IMR-90 (cell line): ENCODE measurements at regions not wholly inside any gene's neighbourhood (a gene's known extent, or its start where the extent isn't known, plus 50 kb on each side); places are given as distances from the start of the nearest gene placed in this dataset.

ENCODE experiments used
- ATAC-seq: fragments of 200-7000 bp; cut with Tn5 transposase; 2 replicates; pipeline ENCODE4 v1.9.1; 2020; ENCODE audit warnings: low read depth, mild to moderate bottlenecking, moderate library complexity
- BruUV-seq: library from RNA; stranded (reverse); fragments of 400-500 nt; replicated peaks from 2 replicates; lab custom pipeline; 2021; lab: Mats Ljungman, UMichigan
- CTCF ChIA-PET: fragments of 300-600 bp; formaldehyde crosslinking; extraction: SDS; loops from one replicate; lab custom pipeline; 2021; ENCODE audit warnings: antibody characterized with exemption; lab: Yijun Ruan, JAX
- POLR2A ChIA-PET: fragments of 300-600 bp; sonication (Branson Sonifier 250); formaldehyde crosslinking; loops from one replicate; lab custom pipeline; 2022; ENCODE audit warnings: antibody characterized with exemption; ENCODE audit not compliant: unreplicated experiment; lab: Charles Lee
- DNase-seq: peaks from one replicate; pipeline ENCODE4 v3.0.0; 2013
- H2AFZ ChIP-seq: replicated peaks from 2 replicates; pipeline ENCODE3; 2013; ENCODE audit warnings: low read length, mild to moderate bottlenecking; ENCODE audit not compliant: poor library complexity
- H2AK5ac ChIP-seq: 2 replicates; pipeline ENCODE4 v1.6.1; 2013; ENCODE audit warnings: low read depth, low read length, inconsistent platforms
- H2AK9ac ChIP-seq: replicated peaks from 2 replicates; pipeline ENCODE3; 2013; ENCODE audit warnings: mild to moderate bottlenecking, low read depth, low read length, moderate library complexity; ENCODE audit not compliant: poor library complexity
- H2BK120ac ChIP-seq: 2 replicates; pipeline ENCODE4 v1.6.1; 2013; ENCODE audit warnings: low read depth, low read length, inconsistent platforms
- H2BK15ac ChIP-seq: 3 replicates; pipeline ENCODE4 v1.6.1; 2013; ENCODE audit warnings: low read depth, low read length, inconsistent platforms
- H2BK20ac ChIP-seq: 2 replicates; pipeline ENCODE4 v1.6.1; 2013; ENCODE audit warnings: low read depth, mild to moderate bottlenecking, inconsistent platforms, low read length, moderate library complexity
- H2BK5ac ChIP-seq: 2 replicates; pipeline ENCODE4 v1.6.1; 2013; ENCODE audit warnings: mild to moderate bottlenecking, low read depth, low read length, inconsistent platforms; ENCODE audit not compliant: poor library complexity, severe bottlenecking
- H3K14ac ChIP-seq: replicated peaks from 2 replicates; pipeline ENCODE4 v1.6.1; 2013; ENCODE audit warnings: low read depth, low read length, inconsistent platforms
- H3K18ac ChIP-seq: 2 replicates; pipeline ENCODE4 v1.6.1; 2013; ENCODE audit warnings: low read depth, low read length, control low read depth
- H3K23ac ChIP-seq: 2 replicates; pipeline ENCODE4 v1.6.1; 2013; ENCODE audit warnings: low read depth, low read length, inconsistent platforms
- H3K27ac ChIP-seq: 2 replicates; pipeline ENCODE4 v1.5.1; 2013; ENCODE audit warnings: mild to moderate bottlenecking, control low read depth, low read length; ENCODE audit not compliant: insufficient read depth
- H3K27me3 ChIP-seq: 2 replicates; pipeline ENCODE4 v1.6.1; 2013; ENCODE audit warnings: low read length; ENCODE audit not compliant: control insufficient read depth, insufficient read depth
- H3K36me3 ChIP-seq: 2 replicates; pipeline ENCODE4 v1.6.1; 2013; ENCODE audit warnings: low read length, mixed read lengths; ENCODE audit not compliant: control insufficient read depth, insufficient read depth
- H3K4ac ChIP-seq: 2 replicates; pipeline ENCODE4 v1.6.1; 2013; ENCODE audit warnings: low read depth, low read length, inconsistent platforms
- H3K4me1 ChIP-seq: 2 replicates; pipeline ENCODE4 v1.6.1; 2013; ENCODE audit warnings: low read length, mixed read lengths; ENCODE audit not compliant: control insufficient read depth, insufficient read depth
- H3K4me2 ChIP-seq: 2 replicates; pipeline ENCODE4 v1.6.1; 2013; ENCODE audit warnings: low read depth, mild to moderate bottlenecking, control low read depth, low read length, moderate library complexity
- H3K4me3 ChIP-seq: 2 replicates; pipeline ENCODE4 v1.5.1; 2013; ENCODE audit warnings: low read depth, mild to moderate bottlenecking, control low read depth, low read length, moderate library complexity; ENCODE audit not compliant: insufficient read depth
- H3K56ac ChIP-seq: 2 replicates; pipeline ENCODE4 v1.6.1; 2013; ENCODE audit warnings: low read length, inconsistent platforms; ENCODE audit not compliant: insufficient read depth; ENCODE audit errors: extremely low read depth
- H3K79me1 ChIP-seq, 2 experiments: 2 replicates each; pipeline ENCODE4 v1.6.1; 2013; ENCODE audit warnings: low read length in 2 of 2, inconsistent platforms in 1 of 2, low read depth in 1 of 2
- H3K9ac ChIP-seq: 2 replicates; pipeline ENCODE4 v1.6.1; 2013; ENCODE audit warnings: low read depth, low read length, control low read depth
- H3K9me1 ChIP-seq: 2 replicates; pipeline ENCODE4 v1.6.1; 2013; ENCODE audit warnings: low read length, inconsistent platforms; ENCODE audit not compliant: insufficient read depth
- H3K9me3 ChIP-seq: 2 replicates; pipeline ENCODE4 v1.6.1; 2013; ENCODE audit warnings: low read length; ENCODE audit not compliant: control insufficient read depth, insufficient read depth
- H4K20me1 ChIP-seq: 2 replicates; pipeline ENCODE4 v1.6.1; 2013; ENCODE audit warnings: low read length, inconsistent platforms; ENCODE audit not compliant: insufficient read depth
- H4K5ac ChIP-seq: 2 replicates; pipeline ENCODE4 v1.6.1; 2013; ENCODE audit warnings: mild to moderate bottlenecking, low read depth, low read length, control low read depth
- H4K8ac ChIP-seq, 2 experiments: 2 replicates each; pipeline ENCODE4 v1.6.1; 2013; ENCODE audit warnings: low read depth in 2 of 2, low read length in 2 of 2, control low read depth in 1 of 2, inconsistent platforms in 1 of 2
- H4K91ac ChIP-seq: 2 replicates; pipeline ENCODE4 v1.6.1; 2013; ENCODE audit warnings: low read depth, low read length, inconsistent platforms; ENCODE audit not compliant: insufficient read depth
- POLR2A ChIP-seq: IDR thresholded peaks from 2 replicates; pipeline ENCODE4 v1.6.1; 2012; ENCODE audit warnings: mild to moderate bottlenecking, low read depth, low read length
- WGBS, 2 experiments: methylation state at CpG; one replicate each; pipeline versions ENCODE4 v1.1.5 to v1.1.7; 2013; ENCODE audit warnings: missing lambda C conversion rate in 2 of 2; ENCODE audit not compliant: insufficient read length in 1 of 2; ENCODE audit errors: extremely low coverage in 2 of 2; 5-methylcytosine and 5-hydroxymethylcytosine counted together
- dilution Hi-C: fragments of 300-500 bp; cut with HindIII; formaldehyde crosslinking; loops from one replicate; pipeline ENCODE4 v1.14.3; 2018; ENCODE audit warnings: low sequenced_read_pairs; ENCODE audit not compliant: unreplicated experiment
- in situ Hi-C: fragments of 300-500 bp; cut with MboI; formaldehyde crosslinking; loops from 3 replicates; pipeline ENCODE4 v1.14.3; 2019; ENCODE audit warnings: low sequenced_read_pairs, inconsistent platforms, mixed read lengths
- intact Hi-C: fragments of 100-400 bp; cut with micrococcal nuclease; formaldehyde crosslinking; loops from 2 replicates; pipeline ENCODE4 v1.10.0; 2022

- dilution Hi-C loops, result no loop called here
- H3K9me1 ChIP-seq, result no peaks in the 10 kb centered on the region
- H2BK5ac ChIP-seq, result no peak overlapping the region
- H2AK5ac ChIP-seq, result no peak overlapping the region
- H2BK20ac ChIP-seq, result no peak overlapping the region
- in situ Hi-C loops, result no loop called here
- H4K5ac ChIP-seq, result no peak overlapping the region
- ChIA-PET CTCF (no interaction called here), POLR2A (no interaction called here)
- intact Hi-C loops, result no loop called here
- no peaks in the 10 kb centered on the region for H3K4me1 ChIP-seq
- H3K9ac ChIP-seq, result no peak overlapping the region
- ATAC-seq (no peak; the same call in 1 of the 2 replicates), DNase-seq (no peak)
- H3K79me1 ChIP-seq, result no peaks in the 10 kb centered on the region
- H3K27me3 ChIP-seq, result peaks cover 2% of the 10 kb centered on the region; the same call in 1 of the 2 replicates
- no peak overlapping the region for H2AK9ac ChIP-seq
- H2AFZ ChIP-seq, result no peak overlapping the region
- no peak overlapping the region for H3K27ac ChIP-seq
- H3K4me2 ChIP-seq, result no peak overlapping the region
- no peak overlapping the region for H3K18ac ChIP-seq
- TF ChIP-seq POLR2A, result no peak
- no peak overlapping the region for H3K56ac ChIP-seq
- no CpG with 5 or more reads among the region's 2 CpGs for WGBS, 2 experiments
- H2BK120ac ChIP-seq, result no peak overlapping the region
- H4K8ac ChIP-seq, result no peak overlapping the region
- H3K4ac ChIP-seq, result no peak overlapping the region
- BruUV-seq, result no TSS peak
- H3K14ac ChIP-seq, result no peak overlapping the region
- H4K91ac ChIP-seq, result no peak overlapping the region
- no peak overlapping the region for H3K23ac ChIP-seq
- H2BK15ac ChIP-seq, result no peak overlapping the region
- no peaks in the 10 kb centered on the region for H3K9me3 ChIP-seq
- H4K20me1 ChIP-seq, result no peaks in the 10 kb centered on the region
- H3K36me3 ChIP-seq, result no peaks in the 10 kb centered on the region
- H3K4me3 ChIP-seq, result no peak overlapping the region
These were observed 86.5 kb upstream of the LEF1 start for GRCh38 chr4:108255203-108255747.
